ENCODE measurements at regions not wholly inside any gene's neighbourhood (a gene's known extent, or its start where the extent isn't known, plus 50 kb on each side); places are given as distances from the start of the nearest gene placed in this dataset.

- no peak for TF ChIP-seq POLR2AphosphoS5 (IDR thresholded peaks at IDR 0.05)
- no peak for TF ChIP-seq POLR2A (IDR thresholded peaks at IDR 0.05)
- no peak for TF ChIP-seq EP300 (IDR thresholded peaks at IDR 0.05)
- TF ChIP-seq CTCF (IDR thresholded peaks at IDR 0.05) = no peak
- no peak overlapping the region for H3K4me3 ChIP-seq
- no peaks in the 10 kb centered on the region for H3K36me3 ChIP-seq
- H3K27ac ChIP-seq = no peak overlapping the region
- peaks cover 4% of the 10 kb centered on the region for H3K9me3 ChIP-seq
- H3K27me3 ChIP-seq = no peaks in the 10 kb centered on the region
- H3K4me1 ChIP-seq = no peaks in the 10 kb centered on the region
- no peak for DNase-seq (ENCODE audit: low spot score in 2 of 2)
- 52% methylated on average over 5 of the region's 5 CpGs for WGBS
Observed at GRCh38 chr14:28879573-28879996, 113.0 kb downstream of the FOXG1 start.

GRCh38 chr14:28886940-28887339 is 120.4 kb downstream of the FOXG1 start:
- 91% methylated on average over 5 of the region's 5 CpGs for WGBS
- no peaks in the 10 kb centered on the region for H3K4me1 ChIP-seq
- no peaks in the 10 kb centered on the region for H3K9me3 ChIP-seq
- H3K4me3 ChIP-seq = no peak overlapping the region
- TF ChIP-seq EP300 (IDR thresholded peaks at IDR 0.05) (no peak), POLR2AphosphoS5 (IDR thresholded peaks at IDR 0.05) (no peak)
- H3K27ac ChIP-seq = no peak overlapping the region
- DNase-seq (ENCODE audit: low spot score in 2 of 2) = no peak
- no peaks in the 10 kb centered on the region for H3K36me3 ChIP-seq
- no peaks in the 10 kb centered on the region for H3K27me3 ChIP-seq

GRCh38 chr14:28895389-28895788 is 128.8 kb downstream of the FOXG1 start:
- no peaks in the 10 kb centered on the region for H3K27me3 ChIP-seq
- DNase-seq (ENCODE audit: low spot score in 2 of 2) = no peak
- H3K36me3 ChIP-seq = no peaks in the 10 kb centered on the region
- no peak overlapping the region for H3K27ac ChIP-seq
- no peaks in the 10 kb centered on the region for H3K9me3 ChIP-seq
- TF ChIP-seq POLR2AphosphoS5 (IDR thresholded peaks at IDR 0.05) = no peak
- no peak for TF ChIP-seq CTCF (IDR thresholded peaks at IDR 0.05)
- TF ChIP-seq EP300 (IDR thresholded peaks at IDR 0.05) = no peak
- TF ChIP-seq POLR2A (IDR thresholded peaks at IDR 0.05) = no peak
- WGBS = 66% methylated on average over 3 of the region's 3 CpGs
- H3K4me3 ChIP-seq = no peak overlapping the region
- no peaks in the 10 kb centered on the region for H3K4me1 ChIP-seq

GRCh38 chr14:28896337-28896736 is 129.8 kb downstream of the FOXG1 start:
- H3K36me3 ChIP-seq = no peaks in the 10 kb centered on the region
- H3K27me3 ChIP-seq = no peaks in the 10 kb centered on the region
- no peak overlapping the region for H3K4me3 ChIP-seq
- H3K4me1 ChIP-seq = no peaks in the 10 kb centered on the region
- no peaks in the 10 kb centered on the region for H3K9me3 ChIP-seq
- TF ChIP-seq POLR2A (IDR thresholded peaks at IDR 0.05) = no peak
- no peak for TF ChIP-seq EP300 (IDR thresholded peaks at IDR 0.05)
- TF ChIP-seq POLR2AphosphoS5 (IDR thresholded peaks at IDR 0.05) = no peak
- no peak for TF ChIP-seq CTCF (IDR thresholded peaks at IDR 0.05)
- H3K27ac ChIP-seq = no peak overlapping the region
- no peak for DNase-seq (ENCODE audit: low spot score in 2 of 2)

GRCh38 chr14:28901631-28902030 is 135.0 kb downstream of the FOXG1 start:
- TF ChIP-seq CTCF (IDR thresholded peaks at IDR 0.05) (no peak), EP300 (IDR thresholded peaks at IDR 0.05) (no peak), POLR2A (IDR thresholded peaks at IDR 0.05) (no peak), POLR2AphosphoS5 (IDR thresholded peaks at IDR 0.05) (no peak)
- no peak overlapping the region for H3K4me3 ChIP-seq

GRCh38 chr14:28902930-28903329 is 136.3 kb downstream of the FOXG1 start:
- 65% methylated on average over 2 of the region's 2 CpGs for WGBS
- no peak for DNase-seq (ENCODE audit: low spot score in 2 of 2)
- H3K36me3 ChIP-seq = no peaks in the 10 kb centered on the region
- H3K4me1 ChIP-seq = no peaks in the 10 kb centered on the region
- no peak overlapping the region for H3K4me3 ChIP-seq
- no peak for TF ChIP-seq POLR2AphosphoS5 (IDR thresholded peaks at IDR 0.05)
- no peak for TF ChIP-seq EP300 (IDR thresholded peaks at IDR 0.05)
- no peak for TF ChIP-seq CTCF (IDR thresholded peaks at IDR 0.05)
- TF ChIP-seq POLR2A (IDR thresholded peaks at IDR 0.05) = no peak
- no peaks in the 10 kb centered on the region for H3K27me3 ChIP-seq
- H3K27ac ChIP-seq = no peak overlapping the region
- H3K9me3 ChIP-seq = no peaks in the 10 kb centered on the region

More at GRCh38 chr14:28901631-28902030, 135.0 kb downstream of the FOXG1 start:
- H3K27me3 ChIP-seq = no peaks in the 10 kb centered on the region
- H3K27ac ChIP-seq = no peak overlapping the region
- H3K9me3 ChIP-seq = no peaks in the 10 kb centered on the region
- DNase-seq (ENCODE audit: low spot score in 2 of 2) = no peak
- H3K36me3 ChIP-seq = no peaks in the 10 kb centered on the region
- H3K4me1 ChIP-seq = no peaks in the 10 kb centered on the region
- WGBS = 23% methylated on average over 1 of the region's 1 CpG

Data from suprapubic skin (tissue), 4 donors.